OCI-LY7 (cell line): ENCODE measurements at regions not wholly inside any gene's neighbourhood (a gene's known extent, or its start where the extent isn't known, plus 50 kb on each side); places are given as distances from the start of the nearest gene placed in this dataset.

Source experiments
- EZH2phosphoT487 ChIP-seq: fragments of 200-600 bp; sonication (generic); IDR thresholded peaks from 2 replicates; pipeline ENCODE4 v1.6.1; 2018; ENCODE audit warnings: low read depth, borderline replicate concordance, mild to moderate bottlenecking, mixed run types, antibody characterized with exemption, low read length, moderate library complexity, mixed read lengths
- TF ChIP-seq, protein P1 (sequence below): fragments of 200-600 bp; sonication (generic); conservative IDR thresholded peaks from 2 replicates; pipeline ENCODE4 v1.5.1; 2014; ENCODE audit warnings: mild to moderate bottlenecking, antibody characterized with exemption, low read length, moderate library complexity, mixed read lengths

- TF ChIP-seq EZH2phosphoT487, result no peak
- TF ChIP-seq, protein P1, sequence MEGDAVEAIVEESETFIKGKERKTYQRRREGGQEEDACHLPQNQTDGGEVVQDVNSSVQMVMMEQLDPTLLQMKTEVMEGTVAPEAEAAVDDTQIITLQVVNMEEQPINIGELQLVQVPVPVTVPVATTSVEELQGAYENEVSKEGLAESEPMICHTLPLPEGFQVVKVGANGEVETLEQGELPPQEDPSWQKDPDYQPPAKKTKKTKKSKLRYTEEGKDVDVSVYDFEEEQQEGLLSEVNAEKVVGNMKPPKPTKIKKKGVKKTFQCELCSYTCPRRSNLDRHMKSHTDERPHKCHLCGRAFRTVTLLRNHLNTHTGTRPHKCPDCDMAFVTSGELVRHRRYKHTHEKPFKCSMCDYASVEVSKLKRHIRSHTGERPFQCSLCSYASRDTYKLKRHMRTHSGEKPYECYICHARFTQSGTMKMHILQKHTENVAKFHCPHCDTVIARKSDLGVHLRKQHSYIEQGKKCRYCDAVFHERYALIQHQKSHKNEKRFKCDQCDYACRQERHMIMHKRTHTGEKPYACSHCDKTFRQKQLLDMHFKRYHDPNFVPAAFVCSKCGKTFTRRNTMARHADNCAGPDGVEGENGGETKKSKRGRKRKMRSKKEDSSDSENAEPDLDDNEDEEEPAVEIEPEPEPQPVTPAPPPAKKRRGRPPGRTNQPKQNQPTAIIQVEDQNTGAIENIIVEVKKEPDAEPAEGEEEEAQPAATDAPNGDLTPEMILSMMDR, result no peak
These were observed 288.9 kb downstream of the FAM43A start for GRCh38 chr3:194974468-194975135.
